SK-N-SH treated with all-trans-retinoic acid at 6 μM for 48 hours (cell line): ENCODE measurements at regions not wholly inside any gene's neighbourhood (a gene's known extent, or its start where the extent isn't known, plus 50 kb on each side); places are given as distances from the start of the nearest gene placed in this dataset.

ENCODE experiments used
- ATAC-seq: fragments of 200-7000 bp; cut with Tn5 transposase; 3 replicates; pipeline ENCODE4 v1.9.1; 2020; ENCODE audit warnings: mild to moderate bottlenecking, moderate library complexity
- ARNTL ChIP-seq: fragments of 450-650 bp; formaldehyde crosslinking; IDR thresholded peaks from 2 replicates; pipeline ENCODE4 v1.5.0; 2020; ENCODE audit warnings: low read depth, mild to moderate bottlenecking, moderate library complexity, borderline replicate concordance
- BACH2 ChIP-seq: fragments of 250-450 bp; sonication (Bioruptor Pico); IDR thresholded peaks from 2 replicates; pipeline ENCODE4 v1.9.0; 2021; ENCODE audit warnings: mild to moderate bottlenecking, borderline replicate concordance
- CSDC2 ChIP-seq: fragments of 250-450 bp; sonication (Bioruptor Pico); IDR thresholded peaks from 2 replicates; pipeline ENCODE4 v1.5.0; 2020; ENCODE audit warnings: mild to moderate bottlenecking, moderate library complexity
- CSRNP3 ChIP-seq: fragments of 250-450 bp; sonication (Bioruptor Pico); IDR thresholded peaks from 2 replicates; pipeline ENCODE4 v1.5.1; 2021; ENCODE audit warnings: mild to moderate bottlenecking, moderate library complexity
- ESRRG ChIP-seq: fragments of 250-450 bp; sonication (Bioruptor Pico); IDR thresholded peaks from 2 replicates; pipeline ENCODE4 v1.6.1; 2021; ENCODE audit warnings: mild to moderate bottlenecking
- GLIS3 ChIP-seq: fragments of 250-450 bp; sonication (Bioruptor Pico); IDR thresholded peaks from 2 replicates; pipeline ENCODE4 v1.5.0; 2020; ENCODE audit warnings: mild to moderate bottlenecking, moderate library complexity
- ISL1 ChIP-seq: fragments of 250-450 bp; sonication (Bioruptor Pico); IDR thresholded peaks from 2 replicates; pipeline ENCODE4 v2.1.2; 2022; ENCODE audit warnings: mild to moderate bottlenecking, moderate library complexity
- OSR1 ChIP-seq: fragments of 250-450 bp; sonication (Bioruptor Pico); IDR thresholded peaks from 2 replicates; pipeline ENCODE4 v1.8.0; 2022; ENCODE audit warnings: moderate library complexity, mild to moderate bottlenecking, inconsistent platforms
- PATZ1 ChIP-seq: fragments of 250-450 bp; sonication (Bioruptor Pico); IDR thresholded peaks from 2 replicates; pipeline ENCODE4 v1.8.0; 2020; ENCODE audit warnings: mild to moderate bottlenecking, moderate library complexity, borderline replicate concordance
- POU6F1 ChIP-seq: fragments of 250-450 bp; sonication (Bioruptor Pico); IDR thresholded peaks from 2 replicates; pipeline ENCODE4 v1.8.0; 2021; ENCODE audit warnings: low read depth, mild to moderate bottlenecking, moderate library complexity, borderline replicate concordance
- PPARA ChIP-seq: fragments of 250-450 bp; sonication (Bioruptor Pico); IDR thresholded peaks from 2 replicates; pipeline ENCODE4 v1.5.0; 2020; ENCODE audit warnings: mild to moderate bottlenecking, borderline replicate concordance
- RARB ChIP-seq: fragments of 250-450 bp; sonication (Bioruptor Pico); IDR thresholded peaks from 2 replicates; pipeline ENCODE4 v1.8.0; 2021; ENCODE audit warnings: mild to moderate bottlenecking, moderate library complexity
- SNAI2 ChIP-seq: fragments of 250-450 bp; sonication (Bioruptor Pico); IDR thresholded peaks from 2 replicates; pipeline ENCODE4 v1.5.0; 2020; ENCODE audit warnings: mild to moderate bottlenecking, moderate library complexity
- TCF4 ChIP-seq: fragments of 250-450 bp; sonication (Bioruptor Pico); IDR thresholded peaks from 2 replicates; pipeline ENCODE4 v1.8.0; 2021; ENCODE audit warnings: mild to moderate bottlenecking, moderate library complexity, borderline replicate concordance
- TOX ChIP-seq: fragments of 250-450 bp; sonication (Bioruptor Pico); IDR thresholded peaks from 2 replicates; pipeline ENCODE4 v1.8.0; 2021; ENCODE audit warnings: mild to moderate bottlenecking, moderate library complexity, borderline replicate concordance
- TSHZ2 ChIP-seq: fragments of 250-450 bp; sonication (Bioruptor Pico); IDR thresholded peaks from 2 replicates; pipeline ENCODE4 v1.5.0; 2020; ENCODE audit warnings: mild to moderate bottlenecking, moderate library complexity
- ZC3H10 ChIP-seq: fragments of 250-450 bp; sonication (Bioruptor Pico); IDR thresholded peaks from 2 replicates; pipeline ENCODE4 v1.5.1; 2021; ENCODE audit warnings: mild to moderate bottlenecking, moderate library complexity
- ZFP3 ChIP-seq: fragments of 250-450 bp; sonication (Bioruptor Pico); IDR thresholded peaks from 2 replicates; pipeline ENCODE4 v1.5.0; 2020; ENCODE audit warnings: mild to moderate bottlenecking, moderate library complexity
- ZFP30 ChIP-seq: fragments of 450-650 bp; formaldehyde crosslinking; IDR thresholded peaks from 2 replicates; pipeline ENCODE4 v1.5.0; 2022; ENCODE audit warnings: mild to moderate bottlenecking, moderate library complexity
- ZNF565 ChIP-seq: fragments of 450-650 bp; formaldehyde crosslinking; conservative IDR thresholded peaks from 2 replicates; pipeline ENCODE4 v1.5.0; 2020; ENCODE audit warnings: low read depth, mild to moderate bottlenecking, moderate library complexity
- ZNF70 ChIP-seq: fragments of 450-650 bp; formaldehyde crosslinking; IDR thresholded peaks from 2 replicates; pipeline ENCODE4 v1.5.0; 2020; ENCODE audit warnings: mild to moderate bottlenecking, moderate library complexity
- ZNF8 ChIP-seq: fragments of 450-650 bp; formaldehyde crosslinking; IDR thresholded peaks from 2 replicates; pipeline ENCODE4 v1.5.0; 2020; ENCODE audit warnings: mild to moderate bottlenecking, moderate library complexity

DNA sequence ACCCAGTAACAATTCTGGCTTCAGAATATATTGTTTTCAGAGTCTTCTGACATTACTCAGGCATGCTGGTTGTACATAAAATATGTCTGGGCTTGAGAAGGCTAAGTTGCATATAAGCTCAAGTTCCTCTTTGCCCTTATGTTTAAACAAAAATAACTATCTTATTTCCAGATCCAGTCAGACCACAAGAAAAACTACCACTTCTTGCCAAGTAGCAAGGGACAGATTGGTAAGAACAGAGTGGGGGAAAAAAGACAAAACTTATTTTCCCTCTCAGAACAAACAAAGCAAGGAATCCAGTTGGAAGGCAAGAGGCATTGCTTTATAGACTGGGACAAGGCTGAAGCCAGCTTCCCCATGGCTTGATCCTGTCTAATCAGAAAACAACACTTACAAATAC lies 1036.7 kb upstream of the CELF4 start:
- no peak for ATAC-seq
- no peak for TF ChIP-seq TOX
- TF ChIP-seq ARNTL (CRISPR knock-in tag): no peak
- no peak for TF ChIP-seq ESRRG (CRISPR knock-in tag)
- no peak for TF ChIP-seq ZNF8 (CRISPR knock-in tag)
- no peak for TF ChIP-seq GLIS3 (CRISPR knock-in tag)
- no peak for TF ChIP-seq BACH2 (CRISPR knock-in tag)
- TF ChIP-seq POU6F1: no peak
- no peak for TF ChIP-seq TSHZ2 (CRISPR knock-in tag)
- no peak for TF ChIP-seq ZFP3 (CRISPR knock-in tag)
- no peak for TF ChIP-seq ZC3H10 (CRISPR knock-in tag)
- TF ChIP-seq ISL1 (CRISPR knock-in tag): no peak
- no peak for TF ChIP-seq PATZ1 (CRISPR knock-in tag)
- no peak for TF ChIP-seq ZNF565 (CRISPR knock-in tag)
- TF ChIP-seq CSDC2 (CRISPR knock-in tag): no peak
- no peak for TF ChIP-seq TCF4 (CRISPR knock-in tag)
- no peak for TF ChIP-seq OSR1
- no peak for TF ChIP-seq ZNF70 (CRISPR knock-in tag)
- no peak for TF ChIP-seq ZFP30 (CRISPR knock-in tag)
- TF ChIP-seq RARB (CRISPR knock-in tag): no peak
- TF ChIP-seq SNAI2 (CRISPR knock-in tag): no peak

GRCh38 chr18:38587571-38587970 lies 1022.0 kb upstream of the CELF4 start:
- TF ChIP-seq BACH2 (CRISPR knock-in tag) (no peak), ZC3H10 (CRISPR knock-in tag) (no peak), ESRRG (CRISPR knock-in tag) (no peak), TOX (no peak), ZFP30 (CRISPR knock-in tag) (no peak)
- ATAC-seq: no peak

GRCh38 chr18:38586327-38586726 lies 1020.7 kb upstream of the CELF4 start:
- no peak for ATAC-seq
- TF ChIP-seq ARNTL (CRISPR knock-in tag) (no peak), RARB (CRISPR knock-in tag) (no peak), ZC3H10 (CRISPR knock-in tag) (no peak), PPARA (CRISPR knock-in tag) (no peak), OSR1 (no peak), SNAI2 (CRISPR knock-in tag) (no peak), CSRNP3 (CRISPR knock-in tag) (no peak)

DNA sequence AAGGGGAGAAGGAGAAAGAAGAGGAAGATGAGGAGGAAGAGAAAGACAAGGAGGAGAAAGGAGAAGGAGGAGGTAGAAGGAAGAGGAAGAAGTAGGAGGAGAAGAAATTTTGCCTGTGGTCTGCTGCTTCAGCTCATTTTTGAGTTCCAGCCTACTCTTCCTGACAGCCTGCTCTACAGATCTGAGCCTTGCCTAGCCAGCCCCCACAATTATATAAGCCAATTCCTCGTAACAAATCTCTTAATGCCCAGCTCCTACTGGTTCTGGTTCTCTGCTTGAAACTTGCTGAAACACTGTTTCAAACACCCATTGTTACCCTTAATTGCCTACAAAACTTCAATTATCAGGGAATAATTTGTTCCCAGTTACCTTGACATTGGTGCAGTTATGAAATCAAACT lies 1014.2 kb upstream of the CELF4 start:
- TF ChIP-seq ZNF70 (CRISPR knock-in tag) (no peak), TOX (no peak), ZFP3 (CRISPR knock-in tag) (no peak), POU6F1 (no peak), RARB (CRISPR knock-in tag) (no peak), ZNF8 (CRISPR knock-in tag) (no peak)
- TF ChIP-seq, all 23 proteins: peak for 0
- no peak for ATAC-seq
